DOHH2 (cell line): ENCODE measurements at regions not wholly inside any gene's neighbourhood (a gene's known extent, or its start where the extent isn't known, plus 50 kb on each side); places are given as distances from the start of the nearest gene placed in this dataset.

Experiments used
- CTCF ChIP-seq: fragments of 200-600 bp; sonication (generic); IDR thresholded peaks from one replicate; pipeline ENCODE4 v1.5.1; 2014; ENCODE audit warnings: antibody characterized with exemption, mild to moderate bottlenecking, low read depth, low read length; ENCODE audit not compliant: poor library complexity, severe bottlenecking
- EZH2phosphoT487 ChIP-seq: fragments of 200-600 bp; sonication (generic); IDR thresholded peaks from 2 replicates; pipeline ENCODE4 v1.6.1; 2017; ENCODE audit warnings: borderline replicate concordance, mild to moderate bottlenecking, antibody characterized with exemption, low read length, moderate library complexity, mixed read lengths

DNA sequence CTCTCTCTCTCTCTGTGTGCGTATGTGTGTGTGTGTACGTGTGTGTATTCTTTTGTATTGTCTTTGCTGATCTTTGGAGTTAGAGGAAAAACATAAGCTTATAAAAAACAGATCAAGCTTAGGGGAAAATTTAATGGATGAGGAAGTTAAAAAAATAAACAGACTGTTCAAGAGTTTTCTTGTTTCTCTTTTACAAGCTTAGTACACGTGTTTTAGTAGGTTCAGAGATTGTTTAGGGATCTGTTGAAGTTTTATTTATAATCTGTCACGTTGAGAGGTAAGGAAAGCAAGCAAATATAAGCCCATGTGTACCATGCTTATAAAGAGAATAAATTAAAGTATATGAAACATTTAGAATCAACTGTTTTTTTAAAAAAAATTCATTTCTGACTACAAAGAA is 1470.3 kb upstream of the NUDT12 start:
- no peak for TF ChIP-seq CTCF
- no peak for TF ChIP-seq EZH2phosphoT487
